H9 (cell line): ENCODE measurements at regions not wholly inside any gene's neighbourhood (a gene's known extent, or its start where the extent isn't known, plus 50 kb on each side); places are given as distances from the start of the nearest gene placed in this dataset.

ENCODE experiments used
- DNase-seq: peaks from one replicate; pipeline ENCODE4 v3.0.0-alpha.2; 2017
- H2AFZ ChIP-seq: one replicate; pipeline ENCODE4 v1.6.1; 2013; ENCODE audit warnings: mild to moderate bottlenecking, low read length, control low read depth, moderate library complexity
- H2AK5ac ChIP-seq: 2 replicates; pipeline ENCODE4 v1.6.1; 2013; ENCODE audit warnings: low read length, control low read depth, mixed read lengths; ENCODE audit not compliant: insufficient read length
- H2BK120ac ChIP-seq: one replicate; pipeline ENCODE4 v1.6.1; 2013; ENCODE audit warnings: low read depth, mild to moderate bottlenecking, low read length, control low read depth, inconsistent platforms; ENCODE audit not compliant: poor library complexity, severe bottlenecking
- H2BK12ac ChIP-seq: 2 replicates; pipeline ENCODE4 v1.6.1; 2013; ENCODE audit warnings: low read length, control low read depth, mixed read lengths, low read depth; ENCODE audit not compliant: insufficient read length
- H2BK15ac ChIP-seq: 2 replicates; pipeline ENCODE4 v1.6.1; 2013; ENCODE audit warnings: low read depth, low read length, control low read depth
- H2BK20ac ChIP-seq: one replicate; pipeline ENCODE4 v1.6.1; 2013; ENCODE audit warnings: low read depth, mild to moderate bottlenecking, low read length, control low read depth, inconsistent platforms; ENCODE audit not compliant: poor library complexity, severe bottlenecking
- H2BK5ac ChIP-seq: 2 replicates; pipeline ENCODE4 v1.6.1; 2013; ENCODE audit warnings: low read length, control low read depth, mixed read lengths; ENCODE audit not compliant: insufficient read length
- H3K14ac ChIP-seq: 2 replicates; pipeline ENCODE4 v1.6.1; 2013; ENCODE audit warnings: low read length, control low read depth; ENCODE audit not compliant: insufficient read depth
- H3K18ac ChIP-seq: 2 replicates; pipeline ENCODE4 v1.6.1; 2013; ENCODE audit warnings: low read depth, mild to moderate bottlenecking, mixed read lengths, low read length, control low read depth; ENCODE audit not compliant: insufficient read length
- H3K23ac ChIP-seq: 2 replicates; pipeline ENCODE4 v1.6.1; 2013; ENCODE audit warnings: low read length, control low read depth, mixed read lengths, low read depth; ENCODE audit not compliant: insufficient read length
- H3K23me2 ChIP-seq: 2 replicates; pipeline ENCODE4 v1.6.1; 2013; ENCODE audit warnings: low read depth, mild to moderate bottlenecking, mixed read lengths, low read length, control low read depth; ENCODE audit not compliant: insufficient read length, poor library complexity, severe bottlenecking
- H3K27ac ChIP-seq: 2 replicates; pipeline ENCODE4 v1.5.1; 2013; ENCODE audit warnings: low read length, control low read depth, mixed read lengths, low read depth; ENCODE audit not compliant: insufficient read length
- H3K27me3 ChIP-seq: 2 replicates; pipeline ENCODE4 v1.6.1; 2013; ENCODE audit warnings: low read length, control low read depth, inconsistent platforms; ENCODE audit not compliant: insufficient read depth
- H3K4ac ChIP-seq: 2 replicates; pipeline ENCODE4 v1.6.1; 2013; ENCODE audit warnings: low read depth, mild to moderate bottlenecking, control low read depth, inconsistent platforms, low read length, moderate library complexity
- H3K4me1 ChIP-seq: 2 replicates; pipeline ENCODE4 v1.6.1; 2013; ENCODE audit warnings: low read length, control low read depth, inconsistent platforms; ENCODE audit not compliant: insufficient read depth
- H3K4me2 ChIP-seq: 2 replicates; pipeline ENCODE4 v1.6.1; 2013; ENCODE audit warnings: low read length, control low read depth, mixed read lengths; ENCODE audit not compliant: insufficient read length, insufficient read depth
- H3K56ac ChIP-seq: 2 replicates; pipeline ENCODE4 v1.6.1; 2013; ENCODE audit warnings: low read depth, mild to moderate bottlenecking, mixed read lengths, low read length, control low read depth; ENCODE audit not compliant: insufficient read length
- H3K79me1 ChIP-seq: 2 replicates; pipeline ENCODE4 v1.6.1; 2013; ENCODE audit warnings: low read depth, mild to moderate bottlenecking, moderate library complexity, low read length, control low read depth, inconsistent platforms; ENCODE audit not compliant: insufficient read depth, poor library complexity, severe bottlenecking
- H3K79me2 ChIP-seq: 2 replicates; pipeline ENCODE4 v1.6.1; 2013; ENCODE audit warnings: low read length, control low read depth, inconsistent platforms; ENCODE audit not compliant: insufficient read depth
- H3K9ac ChIP-seq: 2 replicates; pipeline ENCODE4 v1.6.1; 2013; ENCODE audit warnings: low read length, control low read depth, mixed read lengths; ENCODE audit not compliant: insufficient read length; ENCODE audit errors: extremely low read depth
- H3K9me3 ChIP-seq: one replicate; pipeline ENCODE4 v1.6.1; 2013; ENCODE audit warnings: low read depth, low read length, inconsistent platforms; ENCODE audit not compliant: control insufficient read depth
- H3T11ph ChIP-seq: one replicate; pipeline ENCODE4 v1.6.1; 2013; ENCODE audit warnings: mild to moderate bottlenecking, low read length, control low read depth, inconsistent platforms
- H4K20me1 ChIP-seq: one replicate; pipeline ENCODE4 v1.6.1; 2013; ENCODE audit not compliant: control insufficient read depth, insufficient read length, insufficient read depth
- H4K5ac ChIP-seq: 2 replicates; pipeline ENCODE4 v1.6.1; 2013; ENCODE audit warnings: low read depth, mild to moderate bottlenecking, mixed read lengths, low read length, control low read depth; ENCODE audit not compliant: insufficient read length
- H4K8ac ChIP-seq: replicated peaks from 2 replicates; pipeline ENCODE4 v1.6.1; 2013; ENCODE audit warnings: low read length, control low read depth, mixed read lengths, low read depth; ENCODE audit not compliant: insufficient read length
- H4K91ac ChIP-seq: 2 replicates; pipeline ENCODE4 v1.6.1; 2013; ENCODE audit warnings: low read depth, mild to moderate bottlenecking, moderate library complexity, mixed read lengths, low read length, control low read depth; ENCODE audit not compliant: insufficient read length
- H3K27ac Mint-ChIP-seq, 3 experiments: 2 replicates in 2 of 3; 3 replicates in 1 of 3; pipeline ENCODE4 v1.8.0; 2020 to 2021; ENCODE audit warnings: mixed read lengths in 3 of 3, mild to moderate bottlenecking in 1 of 3, moderate library complexity in 1 of 3
- H3K27me3 Mint-ChIP-seq: 2 replicates; pipeline ENCODE4 v1.8.0; 2021; ENCODE audit warnings: low read depth, mild to moderate bottlenecking, moderate library complexity, mixed read lengths
- H3K36me3 Mint-ChIP-seq, 3 experiments: 2 replicates in 2 of 3; 3 replicates in 1 of 3; pipeline ENCODE4 v1.8.0; 2020 to 2021; ENCODE audit warnings: low read depth in 3 of 3, mixed read lengths in 3 of 3; ENCODE audit not compliant: insufficient read depth in 1 of 3
- H3K4me1 Mint-ChIP-seq, 2 experiments: 2 replicates each; pipeline ENCODE4 v1.8.0; 2020; ENCODE audit warnings: mixed read lengths in 2 of 2
- H3K4me3 Mint-ChIP-seq, 2 experiments: 2 replicates in 1 of 2; 3 replicates in 1 of 2; pipeline ENCODE4 v1.8.0; 2020 to 2021; ENCODE audit warnings: mild to moderate bottlenecking in 2 of 2, mixed read lengths in 2 of 2, moderate library complexity in 1 of 2
- H3K9me3 Mint-ChIP-seq, 2 experiments: 2 replicates in 1 of 2; 3 replicates in 1 of 2; pipeline ENCODE4 v1.8.0; 2020; ENCODE audit warnings: mild to moderate bottlenecking in 2 of 2, mixed read lengths in 2 of 2, moderate library complexity in 1 of 2
- CTCF ChIP-seq: fragments of 200-600 bp; sonication (generic); conservative IDR thresholded peaks from 3 replicates; pipeline ENCODE4 v1.8.0; 2021; ENCODE audit warnings: antibody characterized with exemption, mild to moderate bottlenecking
- WGBS: extraction: QIAGEN DNeasy Blood & Tissue Kit; methylation state at CpG from one replicate; pipeline ENCODE4 v1.1.7; 2013; ENCODE audit warnings: missing lambda C conversion rate, low lambda C conversion rate, mixed read lengths; ENCODE audit not compliant: insufficient read length; ENCODE audit errors: extremely low coverage; 5-methylcytosine and 5-hydroxymethylcytosine counted together

- H3K4ac ChIP-seq: no peak overlapping the region
- WGBS: no CpG with 5 or more reads among the region's 2 CpGs
- H3T11ph ChIP-seq: no peak overlapping the region
- H3K4me2 ChIP-seq: no peak overlapping the region
- no peak overlapping the region for H3K56ac ChIP-seq
- H3K23ac ChIP-seq: no peak overlapping the region
- Mint-ChIP-seq H3K4me1 (peaks cover 23 to 28% of the 10 kb centered on the region in 2 experiments), H3K9me3 (peaks cover 14 to 18% of the 10 kb centered on the region in 2 experiments; a peak in 4 of 5 replicates), H3K27ac (no peak overlapping the region; a peak in 1 of 7 replicates), H3K27me3 (no peaks in the 10 kb centered on the region), H3K36me3 (peaks cover 5 to 21% (median 6%) of the 10 kb centered on the region in 3 experiments), H3K4me3 (no peak overlapping the region)
- H2BK5ac ChIP-seq: no peak overlapping the region
- no peaks in the 10 kb centered on the region for H3K4me1 ChIP-seq
- no peak overlapping the region for H4K8ac ChIP-seq
- H2BK20ac ChIP-seq: no peak overlapping the region
- H3K23me2 ChIP-seq: no peaks in the 10 kb centered on the region
- H2BK15ac ChIP-seq: no peak overlapping the region
- no peak overlapping the region for H3K18ac ChIP-seq
- no peak overlapping the region for H3K27ac ChIP-seq
- no peak overlapping the region for H3K14ac ChIP-seq
- H3K27me3 ChIP-seq: no peaks in the 10 kb centered on the region
- H2BK120ac ChIP-seq: no peak overlapping the region
- H3K79me2 ChIP-seq: no peaks in the 10 kb centered on the region
- no peak overlapping the region for H3K9ac ChIP-seq
- H4K20me1 ChIP-seq: no peaks in the 10 kb centered on the region
- no peaks in the 10 kb centered on the region for H3K79me1 ChIP-seq
- H2AFZ ChIP-seq: no peak overlapping the region
- TF ChIP-seq CTCF: no peak
- no peaks in the 10 kb centered on the region for H3K9me3 ChIP-seq
- H2BK12ac ChIP-seq: no peak overlapping the region
- H4K91ac ChIP-seq: no peak overlapping the region
- DNase-seq: no peak
- H2AK5ac ChIP-seq: no peak overlapping the region
- no peak overlapping the region for H4K5ac ChIP-seq
Observed at GRCh38 chr3:82004266-82004665, 242.8 kb upstream of the GBE1 start.
